ENCODE measurements at regions not wholly inside any gene's neighbourhood (a gene's known extent, or its start where the extent isn't known, plus 50 kb on each side); places are given as distances from the start of the nearest gene placed in this dataset.

GRCh38 chr13:96925916-96926628 lies 68.2 kb downstream of the OXGR1 start:
- TF ChIP-seq POLR2A (IDR thresholded peaks at IDR 0.05), result no peak
- TF ChIP-seq CTCF (IDR thresholded peaks at IDR 0.05), result no peak
- TF ChIP-seq EP300 (IDR thresholded peaks at IDR 0.05), result no peak
